ENCODE measurements at regions not wholly inside any gene's neighbourhood (a gene's known extent, or its start where the extent isn't known, plus 50 kb on each side); places are given as distances from the start of the nearest gene placed in this dataset.

GRCh38 chr2:238646281-238646680, 201.6 kb upstream of the TWIST2 start:
- Mint-ChIP-seq H3K4me3 (no peak overlapping the region), H3K27me3 (ENCODE audit: low read depth in 3 of 3) (peaks cover 0 to 4% (median 1%) of the 10 kb centered on the region in 3 donors), H3K9me3 (peaks cover 0 to 3% (median 0%) of the 10 kb centered on the region in 7 donors), H3K4me1 (peaks cover 2% of the 10 kb centered on the region), H3K27ac (no peak overlapping the region), H3K36me3 (no peaks in the 10 kb centered on the region)
- Histone ChIP-seq H3K4me3 (replicated peaks in 1 of 3; ENCODE audit: low read depth in 2 of 3, low read length in 3 of 3) (no peak overlapping the region), H3K27me3 (ENCODE audit: control insufficient read depth in 2 of 2, insufficient read depth in 2 of 2, low read length in 2 of 2) (no peaks in the 10 kb centered on the region), H3K9ac (ENCODE audit: insufficient read depth, low read length, poor library complexity, severe bottlenecking) (no peak overlapping the region), H3K9me3 (replicated peaks in 1 of 2; ENCODE audit: control insufficient read depth in 1 of 2, insufficient read depth in 1 of 2, low read length in 2 of 2) (no peaks in the 10 kb centered on the region), H3K79me2 (ENCODE audit: insufficient read depth, low read length) (no peaks in the 10 kb centered on the region), H3K27ac (ENCODE audit: low read depth in 1 of 2, low read length in 2 of 2) (no peak overlapping the region), H3K4me1 (ENCODE audit: control insufficient read depth in 1 of 2, insufficient read depth in 2 of 2, low read length in 2 of 2) (no peaks in the 10 kb centered on the region), H3K36me3 (replicated peaks in 1 of 2; ENCODE audit: control insufficient read depth in 1 of 2, insufficient read depth in 2 of 2, low read length in 2 of 2) (no peaks in the 10 kb centered on the region), H2AFZ (ENCODE audit: insufficient read depth, low read depth, low read length, poor library complexity, severe bottlenecking) (no peak overlapping the region), H4K20me1 (ENCODE audit: insufficient read depth, low read length) (no peaks in the 10 kb centered on the region), H3K4me2 (replicated peaks; ENCODE audit: extremely low read depth, low read length, poor library complexity, severe bottlenecking) (no peak overlapping the region)
- TF ChIP-seq CTCF (IDR thresholded peaks at IDR 0.05) = no peak
- intact Hi-C loops (cut with micrococcal nuclease) = no loop called here
- 96% methylated on average over 4 of the region's 4 CpGs for WGBS (ENCODE audit: insufficient coverage)
- no peak for DNase-seq

DNA sequence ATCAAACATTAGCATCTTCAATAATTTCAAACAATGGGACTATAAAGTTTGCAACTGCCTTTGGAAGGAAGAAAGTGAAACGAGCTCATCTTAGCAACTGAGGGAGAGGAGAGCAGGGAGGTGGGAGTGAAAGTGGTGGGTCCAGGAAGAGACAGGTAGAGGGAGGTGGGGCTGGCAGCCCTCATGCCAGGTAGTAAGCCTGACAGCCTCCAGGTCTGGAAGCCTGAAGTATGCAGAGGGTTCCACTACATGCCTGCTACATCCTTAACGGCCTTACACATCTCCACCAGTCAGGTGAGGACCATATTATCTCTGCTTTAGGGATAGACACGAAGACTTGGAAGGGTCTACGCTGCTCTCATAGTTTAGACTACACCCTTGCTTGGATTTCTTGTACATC, 201.1 kb upstream of the TWIST2 start:
- TF ChIP-seq CTCF (IDR thresholded peaks at IDR 0.05) = no peak
- H3K4me3 ChIP-seq (replicated peaks in 1 of 3; ENCODE audit: low read depth in 2 of 3, low read length in 3 of 3) = no peak overlapping the region
- H2AFZ ChIP-seq (ENCODE audit: insufficient read depth, low read depth, low read length, poor library complexity, severe bottlenecking) = no peak overlapping the region
- no peak for DNase-seq
- intact Hi-C loops (cut with micrococcal nuclease) = no loop called here
- H3K9me3 Mint-ChIP-seq = peaks cover 0 to 5% (median 0%) of the 10 kb centered on the region in 7 donors
- H3K79me2 ChIP-seq (ENCODE audit: insufficient read depth, low read length) = no peaks in the 10 kb centered on the region
- H3K9me3 ChIP-seq (replicated peaks in 1 of 2; ENCODE audit: control insufficient read depth in 1 of 2, insufficient read depth in 1 of 2, low read length in 2 of 2) = peaks cover 0 to 1% of the 10 kb centered on the region in 2 donors
- peaks cover 0 to 4% (median 1%) of the 10 kb centered on the region in 3 donors for H3K27me3 Mint-ChIP-seq (ENCODE audit: low read depth in 3 of 3)
- H3K27ac Mint-ChIP-seq = no peak overlapping the region
- no peaks in the 10 kb centered on the region for H4K20me1 ChIP-seq (ENCODE audit: insufficient read depth, low read length)
- H3K36me3 Mint-ChIP-seq = no peaks in the 10 kb centered on the region
- H3K36me3 ChIP-seq (replicated peaks in 1 of 2; ENCODE audit: control insufficient read depth in 1 of 2, insufficient read depth in 2 of 2, low read length in 2 of 2) = no peaks in the 10 kb centered on the region
- H3K4me3 Mint-ChIP-seq = no peak overlapping the region
- H3K27ac ChIP-seq (ENCODE audit: low read depth in 1 of 2, low read length in 2 of 2) = no peak overlapping the region
- no peak overlapping the region for H3K9ac ChIP-seq (ENCODE audit: insufficient read depth, low read length, poor library complexity, severe bottlenecking)
- H3K27me3 ChIP-seq (ENCODE audit: control insufficient read depth in 2 of 2, insufficient read depth in 2 of 2, low read length in 2 of 2) = no peaks in the 10 kb centered on the region
- peaks cover 2% of the 10 kb centered on the region for H3K4me1 Mint-ChIP-seq
- no peak overlapping the region for H3K4me2 ChIP-seq (replicated peaks; ENCODE audit: extremely low read depth, low read length, poor library complexity, severe bottlenecking)
- WGBS (ENCODE audit: insufficient coverage) = 92% methylated on average over 2 of the region's 4 CpGs
- H3K4me1 ChIP-seq (ENCODE audit: control insufficient read depth in 1 of 2, insufficient read depth in 2 of 2, low read length in 2 of 2) = no peaks in the 10 kb centered on the region

Measured in CD14-positive monocyte (primary cell).